OCI-LY1 (cell line): ENCODE measurements at regions not wholly inside any gene's neighbourhood (a gene's known extent, or its start where the extent isn't known, plus 50 kb on each side); places are given as distances from the start of the nearest gene placed in this dataset.

ENCODE experiments used
- H2AFZ ChIP-seq: fragments of 200-600 bp; sonication (generic), shearing (Covaris generic); 2 replicates; pipeline ENCODE4 v1.6.0; 2014; ENCODE audit warnings: antibody characterized with exemption, mild to moderate bottlenecking, low read length
- H3F3A ChIP-seq: fragments of 200-600 bp; sonication (generic), shearing (Covaris generic); 2 replicates; pipeline ENCODE4 v1.6.0; 2014; ENCODE audit warnings: mild to moderate bottlenecking, antibody characterized with exemption, low read length, moderate library complexity; ENCODE audit not compliant: insufficient read depth
- H3K27ac ChIP-seq: fragments of 200-600 bp; sonication (generic); 2 replicates; pipeline ENCODE4 v1.5.1; 2014; ENCODE audit warnings: low read length, mixed run types, mild to moderate bottlenecking, low read depth; ENCODE audit not compliant: poor library complexity, severe bottlenecking
- H3K27me3 ChIP-seq: fragments of 200-600 bp; sonication (generic); 2 replicates; pipeline ENCODE4 v1.6.0; 2014; ENCODE audit warnings: antibody characterized with exemption, mild to moderate bottlenecking, low read length, moderate library complexity; ENCODE audit not compliant: insufficient read depth
- H3K36me3 ChIP-seq: fragments of 200-600 bp; sonication (generic); 2 replicates; pipeline ENCODE4 v1.6.1; 2014; ENCODE audit warnings: mild to moderate bottlenecking, antibody characterized with exemption, low read length, moderate library complexity, mixed read lengths; ENCODE audit not compliant: insufficient read depth
- H3K4me1 ChIP-seq: fragments of 200-600 bp; sonication (generic); 2 replicates; pipeline ENCODE4 v1.5.1; 2014; ENCODE audit warnings: mild to moderate bottlenecking, low read length, moderate library complexity; ENCODE audit not compliant: insufficient read depth, severe bottlenecking
- H3K4me2 ChIP-seq: fragments of 200-600 bp; sonication (generic), shearing (Covaris generic); 2 replicates; pipeline ENCODE4 v1.6.1; 2014; ENCODE audit warnings: low read length
- H3K4me3 ChIP-seq: fragments of 200-600 bp; sonication (generic); 2 replicates; pipeline ENCODE4 v1.5.1; 2014; ENCODE audit warnings: low read length, low read depth, mild to moderate bottlenecking, mixed read lengths; ENCODE audit not compliant: poor library complexity, severe bottlenecking
- H3K79me2 ChIP-seq: fragments of 200-600 bp; shearing (Covaris generic); 2 replicates; pipeline ENCODE4 v1.6.1; 2016; ENCODE audit warnings: mixed run types, low read length, mixed read lengths; ENCODE audit not compliant: insufficient read depth
- H3K9ac ChIP-seq: fragments of 200-600 bp; sonication (generic), shearing (Covaris generic); 2 replicates; pipeline ENCODE4 v1.6.1; 2014; ENCODE audit warnings: mild to moderate bottlenecking, low read length, mixed read lengths
- H3K9me2 ChIP-seq: fragments of 200-600 bp; sonication (generic), shearing (Covaris generic); 2 replicates; pipeline ENCODE4 v1.6.1; 2014; ENCODE audit warnings: low read depth, mild to moderate bottlenecking, low read length, mixed read lengths
- H3K9me3 ChIP-seq: fragments of 200-600 bp; shearing (Covaris generic); 2 replicates; pipeline ENCODE4 v1.6.1; 2014; ENCODE audit warnings: low read length, mixed read lengths
- H4K20me1 ChIP-seq: fragments of 200-600 bp; sonication (generic), shearing (Covaris generic); 2 replicates; pipeline ENCODE4 v1.6.0; 2016; ENCODE audit warnings: mild to moderate bottlenecking, low read length; ENCODE audit not compliant: insufficient read depth
- CTCF ChIP-seq: fragments of 200-600 bp; sonication (generic), shearing (Covaris generic); IDR thresholded peaks from 2 replicates; pipeline ENCODE4 v1.5.1; 2017; ENCODE audit warnings: mild to moderate bottlenecking, antibody characterized with exemption, low read length, moderate library complexity, mixed read lengths
- EZH2 ChIP-seq: fragments of 200-600 bp; sonication (generic), shearing (Covaris generic); IDR thresholded peaks from 2 replicates; pipeline ENCODE4 v1.8.0; 2017; ENCODE audit warnings: borderline replicate concordance, mixed run types, mild to moderate bottlenecking, antibody characterized with exemption, low read length, moderate library complexity, mixed read lengths

GRCh38 chr15:35657679-35658311 lies 111.8 kb upstream of the DPH6 start:
- no peaks in the 10 kb centered on the region for H3K9me2 ChIP-seq
- H3K27ac ChIP-seq: no peak overlapping the region
- no peaks in the 10 kb centered on the region for H3K9me3 ChIP-seq
- no peaks in the 10 kb centered on the region for H4K20me1 ChIP-seq
- no peak overlapping the region for H3K4me3 ChIP-seq
- TF ChIP-seq EZH2 (no peak), CTCF (no peak)
- no peaks in the 10 kb centered on the region for H3K79me2 ChIP-seq
- H3F3A ChIP-seq: no peaks in the 10 kb centered on the region
- H3K36me3 ChIP-seq: no peaks in the 10 kb centered on the region
- no peaks in the 10 kb centered on the region for H3K27me3 ChIP-seq
- no peak overlapping the region for H2AFZ ChIP-seq
- H3K4me1 ChIP-seq: no peaks in the 10 kb centered on the region
- no peak overlapping the region for H3K4me2 ChIP-seq
- no peak overlapping the region for H3K9ac ChIP-seq

GRCh38 chr15:35663956-35664355 lies 118.0 kb upstream of the DPH6 start:
- H3K9me2 ChIP-seq: no peaks in the 10 kb centered on the region
- H3K27me3 ChIP-seq: no peaks in the 10 kb centered on the region
- no peak overlapping the region for H3K4me2 ChIP-seq
- H3K36me3 ChIP-seq: no peaks in the 10 kb centered on the region
- H3K4me1 ChIP-seq: no peaks in the 10 kb centered on the region
- H2AFZ ChIP-seq: no peak overlapping the region
- H3K27ac ChIP-seq: no peak overlapping the region
- TF ChIP-seq EZH2 (no peak), CTCF (no peak)
- no peaks in the 10 kb centered on the region for H3K79me2 ChIP-seq
- H3K9ac ChIP-seq: no peak overlapping the region
- no peaks in the 10 kb centered on the region for H3F3A ChIP-seq
- no peaks in the 10 kb centered on the region for H3K9me3 ChIP-seq
- H3K4me3 ChIP-seq: no peak overlapping the region
- no peaks in the 10 kb centered on the region for H4K20me1 ChIP-seq

GRCh38 chr15:35665896-35666536 lies 120.1 kb upstream of the DPH6 start:
- no peaks in the 10 kb centered on the region for H3F3A ChIP-seq
- no peaks in the 10 kb centered on the region for H3K4me1 ChIP-seq
- H3K27me3 ChIP-seq: no peaks in the 10 kb centered on the region
- TF ChIP-seq EZH2 (no peak), CTCF (no peak)
- no peak overlapping the region for H3K4me2 ChIP-seq
- H3K79me2 ChIP-seq: no peaks in the 10 kb centered on the region
- H3K9ac ChIP-seq: no peak overlapping the region
- H3K4me3 ChIP-seq: no peak overlapping the region
- H3K9me3 ChIP-seq: no peaks in the 10 kb centered on the region
- H3K36me3 ChIP-seq: no peaks in the 10 kb centered on the region
- H3K27ac ChIP-seq: no peak overlapping the region
- H2AFZ ChIP-seq: no peak overlapping the region
- H3K9me2 ChIP-seq: no peaks in the 10 kb centered on the region
- no peaks in the 10 kb centered on the region for H4K20me1 ChIP-seq
